Tibial nerve (tissue), 4 donors: ENCODE measurements at regions not wholly inside any gene's neighbourhood (a gene's known extent, or its start where the extent isn't known, plus 50 kb on each side); places are given as distances from the start of the nearest gene placed in this dataset.

ENCODE experiments used
- EP300 ChIP-seq, 2 donors: sonication (generic); formaldehyde crosslinking; IDR thresholded peaks; one replicate each; pipeline ENCODE4 v1.6.1; 2017; ENCODE audit warnings: antibody characterized with exemption in 2 of 2, mild to moderate bottlenecking in 1 of 2
- POLR2A ChIP-seq, 2 donors: fragments of 450-650 bp; IDR thresholded peaks; one replicate each; pipeline ENCODE4 v1.6.1; 2017; ENCODE audit warnings: antibody characterized with exemption in 2 of 2, mild to moderate bottlenecking in 2 of 2, moderate library complexity in 2 of 2
- TF ChIP-seq, protein P1 (sequence below), 5 experiments: fragments of 200-600 bp in 3 of 5; fragments of 450-650 bp in 2 of 5; sonication (generic) in 3 of 5; IDR thresholded peaks; one replicate each; pipeline ENCODE4 v1.5.1; 2016 to 2019; ENCODE audit warnings: antibody characterized with exemption in 5 of 5, mild to moderate bottlenecking in 3 of 5, moderate library complexity in 2 of 5

- TF ChIP-seq POLR2A (IDR thresholded peaks at IDR 0.05), result no peak
- TF ChIP-seq, protein P1, sequence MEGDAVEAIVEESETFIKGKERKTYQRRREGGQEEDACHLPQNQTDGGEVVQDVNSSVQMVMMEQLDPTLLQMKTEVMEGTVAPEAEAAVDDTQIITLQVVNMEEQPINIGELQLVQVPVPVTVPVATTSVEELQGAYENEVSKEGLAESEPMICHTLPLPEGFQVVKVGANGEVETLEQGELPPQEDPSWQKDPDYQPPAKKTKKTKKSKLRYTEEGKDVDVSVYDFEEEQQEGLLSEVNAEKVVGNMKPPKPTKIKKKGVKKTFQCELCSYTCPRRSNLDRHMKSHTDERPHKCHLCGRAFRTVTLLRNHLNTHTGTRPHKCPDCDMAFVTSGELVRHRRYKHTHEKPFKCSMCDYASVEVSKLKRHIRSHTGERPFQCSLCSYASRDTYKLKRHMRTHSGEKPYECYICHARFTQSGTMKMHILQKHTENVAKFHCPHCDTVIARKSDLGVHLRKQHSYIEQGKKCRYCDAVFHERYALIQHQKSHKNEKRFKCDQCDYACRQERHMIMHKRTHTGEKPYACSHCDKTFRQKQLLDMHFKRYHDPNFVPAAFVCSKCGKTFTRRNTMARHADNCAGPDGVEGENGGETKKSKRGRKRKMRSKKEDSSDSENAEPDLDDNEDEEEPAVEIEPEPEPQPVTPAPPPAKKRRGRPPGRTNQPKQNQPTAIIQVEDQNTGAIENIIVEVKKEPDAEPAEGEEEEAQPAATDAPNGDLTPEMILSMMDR (IDR thresholded peaks at IDR 0.05), result no peak
- TF ChIP-seq EP300 (IDR thresholded peaks at IDR 0.05), result no peak
These were observed 613.6 kb downstream of the TFAP2A start for GRCh38 chr6:9801249-9801754.
